ENCODE measurements at regions not wholly inside any gene's neighbourhood (a gene's known extent, or its start where the extent isn't known, plus 50 kb on each side); places are given as distances from the start of the nearest gene placed in this dataset.

GRCh38 chr4:141352331-141352730, 131.6 kb downstream of the ZNF330 start:
- Histone ChIP-seq H3K9me3 (ENCODE audit: control insufficient read depth in 4 of 4, insufficient read depth in 3 of 4, low read length in 3 of 4) (peaks cover 0 to 3% (median 0%) of the 10 kb centered on the region in 4 donors), H3K27ac (ENCODE audit: low read depth in 1 of 2, low read length in 1 of 2) (no peak overlapping the region), H3K36me3 (ENCODE audit: control insufficient read depth in 4 of 4, insufficient read depth in 4 of 4, low read length in 4 of 4) (no peaks in the 10 kb centered on the region), H3K9ac (ENCODE audit: insufficient read depth in 1 of 2, low read length in 2 of 2) (no peak overlapping the region), H3K4me3 (no peak overlapping the region), H3K27me3 (ENCODE audit: control insufficient read depth in 3 of 3, insufficient read depth in 3 of 3, low read length in 2 of 3) (no peaks in the 10 kb centered on the region), H3K4me1 (ENCODE audit: control insufficient read depth in 5 of 5, insufficient read depth in 5 of 5, low read length in 5 of 5) (peaks cover 0 to 18% (median 4%) of the 10 kb centered on the region in 5 donors)
- ATAC-seq (ENCODE audit: insufficient read depth, low FRiP score) (no peak), DNase-seq (no peak)
- 53 to 57% methylated on average over 2 of the region's 2 CpGs for WGBS, 2 donors
- no peak for TF ChIP-seq CTCF (IDR thresholded peaks at IDR 0.05; ENCODE audit: control extremely low read depth, extremely low read depth)

DNA sequence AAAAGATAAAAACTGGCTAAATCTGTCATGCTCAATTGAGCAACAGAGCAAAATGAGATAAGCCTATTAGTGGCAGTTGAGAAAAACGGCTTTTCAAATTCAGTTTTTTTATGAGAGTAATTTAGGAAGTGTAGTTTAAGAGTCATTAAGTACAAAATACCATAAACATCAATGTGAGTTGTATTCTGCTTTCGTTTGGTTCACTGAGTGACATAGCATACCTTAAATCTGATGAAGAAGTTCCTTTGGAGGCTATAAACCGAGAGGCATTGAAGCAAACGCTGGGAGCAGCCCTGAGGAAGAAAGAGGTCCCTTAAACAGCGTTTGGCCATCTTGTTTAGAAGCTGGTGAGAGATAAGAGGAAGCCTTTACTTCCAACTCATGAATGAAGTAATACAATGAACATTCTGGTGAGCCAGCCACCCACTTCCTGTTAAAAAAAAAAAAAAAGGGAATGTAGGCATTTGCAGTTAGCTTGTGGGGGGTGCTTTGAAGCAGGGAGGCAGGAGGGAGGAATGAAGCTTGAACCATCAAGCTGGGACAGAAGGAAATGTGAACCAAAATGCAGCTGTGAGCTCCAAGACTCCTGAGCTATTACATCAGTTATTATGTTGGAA, 132.3 kb downstream of the ZNF330 start:
- Histone ChIP-seq H3K36me3 (ENCODE audit: control insufficient read depth in 4 of 4, insufficient read depth in 4 of 4, low read length in 4 of 4) (no peaks in the 10 kb centered on the region), H3K4me1 (ENCODE audit: control insufficient read depth in 5 of 5, insufficient read depth in 5 of 5, low read length in 5 of 5) (peaks cover 0 to 18% (median 4%) of the 10 kb centered on the region in 5 donors), H3K27ac (ENCODE audit: low read depth in 1 of 2, low read length in 1 of 2) (no peak overlapping the region), H3K9me3 (ENCODE audit: control insufficient read depth in 4 of 4, insufficient read depth in 3 of 4, low read length in 3 of 4) (peaks cover 0 to 3% (median 0%) of the 10 kb centered on the region in 4 donors), H3K9ac (ENCODE audit: insufficient read depth in 1 of 2, low read length in 2 of 2) (no peak overlapping the region), H3K4me3 (no peak overlapping the region), H3K27me3 (ENCODE audit: control insufficient read depth in 3 of 3, insufficient read depth in 3 of 3, low read length in 2 of 3) (no peaks in the 10 kb centered on the region)
- no peak for TF ChIP-seq CTCF (IDR thresholded peaks at IDR 0.05; ENCODE audit: control extremely low read depth, extremely low read depth)
- 9 to 16% methylated on average over 5 of the region's 5 CpGs for WGBS, 2 donors
- DNase-seq (peak; percentile 23 to 58 (median 50)), ATAC-seq (ENCODE audit: insufficient read depth, low FRiP score) (peak; percentile 50)

GRCh38 chr4:141356321-141356962, 135.7 kb downstream of the ZNF330 start:
- Histone ChIP-seq H3K4me3 (no peak overlapping the region), H3K27me3 (ENCODE audit: control insufficient read depth in 3 of 3, insufficient read depth in 3 of 3, low read length in 2 of 3) (no peaks in the 10 kb centered on the region), H3K27ac (ENCODE audit: low read depth in 1 of 2, low read length in 1 of 2) (no peak overlapping the region), H3K9me3 (ENCODE audit: control insufficient read depth in 4 of 4, insufficient read depth in 3 of 4, low read length in 3 of 4) (peaks cover 0 to 3% (median 0%) of the 10 kb centered on the region in 4 donors), H3K4me1 (ENCODE audit: control insufficient read depth in 5 of 5, insufficient read depth in 5 of 5, low read length in 5 of 5) (peaks cover 0 to 11% (median 4%) of the 10 kb centered on the region in 5 donors), H3K36me3 (ENCODE audit: control insufficient read depth in 4 of 4, insufficient read depth in 4 of 4, low read length in 4 of 4) (no peaks in the 10 kb centered on the region), H3K9ac (ENCODE audit: insufficient read depth in 1 of 2, low read length in 2 of 2) (no peak overlapping the region)
- whole genome bisulfite sequencing, 2 donors = 45 to 57% methylated on average over 1 of the region's 1 CpG
- no peak for TF ChIP-seq CTCF (IDR thresholded peaks at IDR 0.05; ENCODE audit: control extremely low read depth, extremely low read depth)
- ATAC-seq (ENCODE audit: insufficient read depth, low FRiP score) (no peak), DNase-seq (no peak)

Measured in lung (tissue), 11 donors.